K562 (cell line): ENCODE measurements at regions not wholly inside any gene's neighbourhood (a gene's known extent, or its start where the extent isn't known, plus 50 kb on each side); places are given as distances from the start of the nearest gene placed in this dataset.

Source experiments
- ATAC-seq: fragments of 200-7000 bp; cut with Tn5 transposase; 3 replicates; pipeline ENCODE4 v1.9.1; 2020; ENCODE audit warnings: moderate library complexity
- BruUV-seq: library from RNA; stranded (reverse); fragments of 400-500 nt; replicated peaks from 2 replicates; lab custom pipeline; 2021; lab: Mats Ljungman, UMichigan
- CTCF ChIA-PET: fragments of 300-600 bp; formaldehyde crosslinking; extraction: SDS; loops from one replicate; lab custom pipeline; 2021; ENCODE audit warnings: low intra/inter-chr PET ratio; lab: Yijun Ruan, JAX
- POLR2A ChIA-PET: fragments of 300-600, 350-650 bp; sonication (Branson Sonifier 250); formaldehyde crosslinking; extraction: SDS; loops from one replicate; lab custom pipeline; 2021; ENCODE audit warnings: antibody characterized with exemption, inconsistent platforms; lab: Yijun Ruan, JAX
- DNase-seq, 4 experiments: peaks; one replicate each; pipeline versions ENCODE4 v3.0.0 to v3.0.0-alpha.2; 2011 to 2018; ENCODE audit warnings: low spot score in 3 of 4, mixed read lengths in 3 of 4; ENCODE audit errors: extremely low read depth in 1 of 4
- FAIRE-seq: peaks from 2 replicates; lab custom pipeline; 2011; peaks lifted over from hg19 to GRCh38; lab: Jason Lieb, UNC
- H2AFZ ChIP-seq: 2 replicates; pipeline ENCODE4 v1.6.0; 2011; ENCODE audit warnings: low read depth, low read length, control low read depth, inconsistent platforms
- H3K27ac ChIP-seq: fragments of 200-600 bp; 3 replicates; pipeline ENCODE4 v1.8.0; 2011; ENCODE audit warnings: low read depth, mild to moderate bottlenecking, control low read depth, inconsistent platforms, low read length, moderate library complexity, mixed read lengths; ENCODE audit errors: extremely low read depth
- H3K27me3 ChIP-seq, 2 experiments: fragments of 300-600 bp in 1 of 2; 2 replicates in 1 of 2; 3 replicates in 1 of 2; pipeline versions ENCODE4 v1.6.0 to v1.8.0; 2011; ENCODE audit warnings: inconsistent platforms in 2 of 2, low read length in 2 of 2, mild to moderate bottlenecking in 1 of 2, mixed read lengths in 1 of 2, moderate library complexity in 1 of 2; ENCODE audit not compliant: control insufficient read depth in 2 of 2, insufficient read depth in 2 of 2
- H3K36me3 ChIP-seq: fragments of 300-600 bp; 3 replicates; pipeline ENCODE4 v1.8.0; 2011; ENCODE audit warnings: mild to moderate bottlenecking, low read length, inconsistent platforms; ENCODE audit not compliant: control insufficient read depth, insufficient read depth
- H3K4me1 ChIP-seq, 2 experiments: fragments of 200-600 bp in 1 of 2; replicated peaks in 1 of 2; 2 replicates in 1 of 2; 3 replicates in 1 of 2; pipeline versions ENCODE4 v1.5.1 to v1.8.0; 2011; ENCODE audit warnings: inconsistent platforms in 2 of 2, low read length in 2 of 2, mild to moderate bottlenecking in 1 of 2, mixed read lengths in 1 of 2, moderate library complexity in 1 of 2; ENCODE audit not compliant: control insufficient read depth in 2 of 2, insufficient read depth in 2 of 2
- H3K4me2 ChIP-seq: 2 replicates; pipeline ENCODE4 v1.6.1; 2011; ENCODE audit warnings: low read length, control low read depth, inconsistent platforms, mixed read lengths; ENCODE audit not compliant: insufficient read depth
- H3K4me3 ChIP-seq: fragments of 200-600 bp; sonication (generic), shearing (Covaris generic); 2 replicates; pipeline ENCODE4 v1.5.1; 2016; ENCODE audit warnings: control low read depth, inconsistent platforms
- H3K79me2 ChIP-seq: fragments of 200-600 bp; 3 replicates; pipeline ENCODE4 v1.8.0; 2011; ENCODE audit warnings: low read length, inconsistent platforms; ENCODE audit not compliant: control insufficient read depth, insufficient read depth
- H3K9ac ChIP-seq, 2 experiments: 2 replicates each; pipeline versions ENCODE4 v1.6.0 to v1.6.1; 2011; ENCODE audit warnings: low read depth in 2 of 2, low read length in 2 of 2, control low read depth in 1 of 2, inconsistent platforms in 1 of 2, mild to moderate bottlenecking in 1 of 2, mixed read lengths in 1 of 2; ENCODE audit not compliant: insufficient read depth in 1 of 2
- H3K9me1 ChIP-seq: one replicate; pipeline ENCODE4 v1.6.0; 2011; ENCODE audit warnings: inconsistent platforms, mild to moderate bottlenecking, low read length, moderate library complexity; ENCODE audit not compliant: control insufficient read depth, insufficient read depth
- H3K9me3 ChIP-seq: replicated peaks from 2 replicates; pipeline ENCODE4 v1.5.1; 2011; ENCODE audit warnings: low read depth, low read length, inconsistent platforms; ENCODE audit not compliant: control insufficient read depth, insufficient read depth
- H4K20me1 ChIP-seq: replicated peaks from 2 replicates; pipeline ENCODE4 v1.6.1; 2011; ENCODE audit warnings: low read length, inconsistent platforms, mixed read lengths; ENCODE audit not compliant: control insufficient read depth, insufficient read depth
- BRF1 ChIP-seq: IDR thresholded peaks from 3 replicates; pipeline ENCODE4 v1.6.1; 2011; ENCODE audit warnings: borderline replicate concordance, mild to moderate bottlenecking; ENCODE audit not compliant: insufficient read length; ENCODE audit errors: extremely low read depth
- FOSL1 ChIP-seq: fragments of 200-800 bp; sonication (Bioruptor generic); conservative IDR thresholded peaks from 2 replicates; pipeline ENCODE4 v1.6.1; 2016; ENCODE audit warnings: missing genetic modification characterization, missing compliant biosample characterization
- FOXM1 ChIP-seq, 2 experiments: fragments of 450-650 bp in 1 of 2; sonication (generic) in 1 of 2; formaldehyde crosslinking in 1 of 2; IDR thresholded peaks; 2 replicates each; pipeline versions ENCODE4 v1.6.1 to v1.9.0; 2017 to 2022; ENCODE audit warnings: low read depth in 2 of 2, mild to moderate bottlenecking in 2 of 2, missing genetic modification reagents in 1 of 2, moderate library complexity in 1 of 2
- IRF1 ChIP-seq: sonication (generic); formaldehyde crosslinking; IDR thresholded peaks from 2 replicates; pipeline ENCODE4 v1.8.0; 2022; ENCODE audit warnings: missing genetic modification reagents, mild to moderate bottlenecking, borderline replicate concordance
- PCBP1 ChIP-seq: fragments of 200-400 bp; formaldehyde crosslinking; IDR thresholded peaks from 2 replicates; pipeline ENCODE4 v1.6.1; 2018; ENCODE audit warnings: mild to moderate bottlenecking, low read depth, low read length; ENCODE audit not compliant: poor library complexity, severe bottlenecking
- WGBS: fragments of 100-300 bp; shearing (Covaris generic); methylation state at CpG from one replicate; pipeline ENCODE4 v1.1.6; 2016; ENCODE audit warnings: low coverage, mixed read lengths; ENCODE audit not compliant: insufficient coverage; ENCODE audit errors: missing lambda C conversion rate; 5-methylcytosine and 5-hydroxymethylcytosine counted together
- in situ Hi-C: fragments of 300-500 bp; cut with MboI; formaldehyde crosslinking; loops from 4 replicates; pipeline ENCODE4 v1.15.0; 2018; ENCODE audit warnings: inconsistent platforms, mixed read lengths
- intact Hi-C: fragments of 100-400 bp; cut with micrococcal nuclease; formaldehyde crosslinking; loops from 2 replicates; pipeline ENCODE4 v1.14.2; 2022
- TF ChIP-seq, protein P1 (sequence below): fragments of 250-450 bp; sonication (Bioruptor Pico); IDR thresholded peaks from 2 replicates; pipeline ENCODE4 v1.5.0; 2021

GRCh38 chr5:62077823-62078550 is 228.0 kb upstream of the KIF2A start (continued):
- TF ChIP-seq, protein P1, sequence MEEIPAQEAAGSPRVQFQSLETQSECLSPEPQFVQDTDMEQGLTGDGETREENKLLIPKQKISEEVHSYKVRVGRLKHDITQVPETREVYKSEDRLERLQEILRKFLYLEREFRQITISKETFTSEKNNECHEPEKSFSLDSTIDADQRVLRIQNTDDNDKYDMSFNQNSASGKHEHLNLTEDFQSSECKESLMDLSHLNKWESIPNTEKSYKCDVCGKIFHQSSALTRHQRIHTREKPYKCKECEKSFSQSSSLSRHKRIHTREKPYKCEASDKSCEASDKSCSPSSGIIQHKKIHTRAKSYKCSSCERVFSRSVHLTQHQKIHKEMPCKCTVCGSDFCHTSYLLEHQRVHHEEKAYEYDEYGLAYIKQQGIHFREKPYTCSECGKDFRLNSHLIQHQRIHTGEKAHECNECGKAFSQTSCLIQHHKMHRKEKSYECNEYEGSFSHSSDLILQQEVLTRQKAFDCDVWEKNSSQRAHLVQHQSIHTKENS (CRISPR knock-in tag) = no peak
- TF ChIP-seq BRF1 (no peak), IRF1 (CRISPR knock-in tag) (no peak), FOXM1 (IDR thresholded peaks at IDR 0.05; ENCODE audit: low read depth) (no peak), FOXM1 (CRISPR knock-in tag; IDR thresholded peaks at IDR 0.05; ENCODE audit: low read depth) (no peak)
- TF ChIP-seq, all 486 proteins: peak for 0

- Histone ChIP-seq H3K27me3 (peaks cover 0 to 12% of the 10 kb centered on the region in 2 experiments; a peak in 3 of 5 replicates), H3K9ac (no peak overlapping the region), H2AFZ (no peak overlapping the region), H4K20me1 (no peaks in the 10 kb centered on the region), H3K36me3 (no peaks in the 10 kb centered on the region), H3K4me3 (no peak overlapping the region), H3K4me1 (no peaks in the 10 kb centered on the region), H3K4me2 (no peak overlapping the region), H3K9me1 (no peaks in the 10 kb centered on the region), H3K79me2 (no peaks in the 10 kb centered on the region), H3K9me3 (no peaks in the 10 kb centered on the region), H3K27ac (no peak overlapping the region)
- in situ Hi-C loops (no loop called here), intact Hi-C loops (no loop called here)
- DNase-seq (no peak), FAIRE-seq (no peak), ATAC-seq (no peak)
- TF ChIP-seq FOSL1 = peak; percentile 36; the same call in 1 of the 2 replicates
- TF ChIP-seq PCBP1 = no peak
- POLR2A ChIA-PET = no interaction called here
- BruUV-seq = no TSS peak
- 0% methylated on average over 5 of the region's 5 CpGs for whole genome bisulfite sequencing
- CTCF ChIA-PET = no interaction called here
Measured at GRCh38 chr5:62082370-62082801, 223.6 kb upstream of the KIF2A start.
